ENCODE measurements at regions not wholly inside any gene's neighbourhood (a gene's known extent, or its start where the extent isn't known, plus 50 kb on each side); places are given as distances from the start of the nearest gene placed in this dataset.

DNA sequence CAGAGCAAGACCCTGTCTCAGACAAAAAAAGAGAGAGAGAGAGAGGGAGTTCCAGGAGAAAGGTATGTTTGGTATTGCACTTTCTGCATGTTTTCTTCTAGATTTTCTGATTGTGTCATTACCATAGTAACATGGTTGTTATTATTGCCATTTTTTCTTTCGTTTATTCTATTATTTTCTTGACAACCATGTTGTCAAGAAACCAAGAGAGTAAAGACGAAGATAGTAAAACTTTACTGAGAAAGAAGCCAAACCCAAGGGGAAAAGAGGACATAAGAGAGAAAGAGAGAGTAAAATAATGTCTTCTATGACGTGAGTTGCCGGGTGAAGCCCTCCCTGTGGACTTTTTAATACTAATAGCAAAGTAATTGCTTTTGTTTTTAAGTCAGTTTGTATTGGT lies 1186.0 kb upstream of the SEL1L start:
- DNase-seq (ENCODE audit: low read depth) = no peak

DNA sequence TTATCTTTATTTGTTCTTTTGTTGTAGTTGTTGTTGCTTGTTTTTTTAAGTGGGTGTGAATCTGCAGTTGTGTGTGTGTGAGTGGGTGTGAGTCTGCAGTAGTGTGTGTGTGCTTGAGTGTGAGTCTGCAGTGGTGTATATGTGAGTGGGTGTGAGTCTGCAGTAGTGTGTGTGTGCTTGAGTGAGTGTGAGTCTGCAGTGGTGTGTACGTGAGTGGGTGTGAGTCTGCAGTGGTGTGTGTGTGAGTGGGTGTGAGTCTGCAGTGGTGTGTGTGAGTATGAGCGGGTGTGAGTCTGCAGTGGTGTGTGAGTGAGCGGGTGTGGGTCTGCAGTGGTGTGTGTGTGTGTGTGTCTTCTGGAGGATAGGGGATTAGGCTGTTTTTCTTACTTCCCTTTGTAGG lies 1186.8 kb upstream of the SEL1L start:
- no peak for DNase-seq (ENCODE audit: low read depth)

DNA sequence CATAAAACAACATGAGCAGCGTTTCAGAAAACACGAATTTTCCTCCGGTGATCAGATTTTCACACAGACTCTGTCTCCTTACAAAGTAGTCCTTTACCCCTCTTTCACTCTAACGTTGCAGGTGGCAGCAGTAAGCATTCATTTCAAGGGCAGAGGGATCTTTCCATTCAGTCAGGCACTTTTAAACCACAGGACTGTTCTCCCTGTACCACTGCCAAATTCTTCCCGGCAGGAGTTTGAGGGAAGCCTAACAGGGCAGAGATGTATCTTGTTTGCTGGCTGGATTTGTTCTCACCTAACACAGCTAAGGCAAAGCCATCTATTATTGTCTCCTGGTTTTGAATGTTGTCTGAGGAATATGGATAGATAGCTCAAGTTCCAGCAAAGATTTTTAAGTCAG lies 1187.3 kb upstream of the SEL1L start:
- no peak for DNase-seq (ENCODE audit: low read depth)

DNA sequence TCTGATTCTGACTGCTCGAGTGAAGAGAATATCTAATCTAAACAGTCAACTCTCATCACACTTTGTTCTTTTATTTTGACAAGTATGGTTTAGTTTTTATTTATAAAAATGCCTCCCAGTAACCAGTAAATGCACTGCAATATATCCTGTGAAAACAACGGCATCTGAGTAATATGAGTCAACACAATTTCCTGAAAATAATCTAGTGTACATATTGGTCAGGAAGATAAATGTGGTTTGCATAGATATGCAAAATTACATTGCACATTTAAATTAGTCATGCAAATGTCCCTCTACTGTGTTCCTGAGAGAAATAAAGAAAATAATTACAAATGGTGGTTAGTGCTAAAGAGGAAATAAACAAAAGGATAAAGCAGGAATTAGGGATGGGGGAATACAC lies 1190.7 kb upstream of the SEL1L start:
- DNase-seq (ENCODE audit: low read depth) = no peak

DNA sequence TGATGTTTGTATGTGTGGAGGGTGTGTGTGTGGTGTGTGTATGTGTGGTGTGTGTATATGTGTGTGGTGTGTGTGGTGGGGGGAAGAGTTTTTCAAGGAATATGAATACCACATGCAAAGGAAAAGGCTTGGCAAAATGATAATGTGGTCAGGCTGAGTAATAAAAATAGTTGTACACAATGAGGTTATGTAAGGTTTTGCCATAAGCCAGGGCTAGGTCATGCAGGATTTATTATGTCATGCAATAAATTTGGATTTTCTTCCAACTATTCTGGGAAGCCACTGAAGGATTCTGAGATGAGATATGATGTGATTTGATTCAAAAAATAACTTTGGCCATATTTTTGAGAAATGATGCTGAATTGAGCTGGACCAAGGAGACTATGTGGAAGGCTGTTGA lies 1191.6 kb upstream of the SEL1L start:
- no peak for DNase-seq (ENCODE audit: low read depth)

DNA sequence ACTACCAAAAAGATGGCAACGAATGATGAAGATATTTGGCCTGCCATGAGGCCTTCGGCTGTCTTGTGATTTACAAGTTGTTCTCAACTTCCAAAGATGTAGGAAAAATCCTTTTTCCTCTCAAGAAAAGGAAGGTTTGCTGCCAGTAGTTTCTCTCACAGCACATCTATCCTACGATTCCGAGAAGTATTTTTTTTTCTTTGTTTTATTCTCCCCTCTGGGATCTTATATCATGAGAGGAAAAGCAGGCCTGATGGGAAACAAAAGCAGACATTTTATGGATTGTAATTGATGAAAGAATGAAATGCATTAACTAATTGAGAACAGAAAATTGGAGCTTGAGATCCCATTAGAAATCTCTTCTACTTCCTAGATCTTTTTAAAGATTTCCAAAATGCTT lies 1197.9 kb upstream of the SEL1L start:
- DNase-seq (ENCODE audit: low read depth) = no peak

DNA sequence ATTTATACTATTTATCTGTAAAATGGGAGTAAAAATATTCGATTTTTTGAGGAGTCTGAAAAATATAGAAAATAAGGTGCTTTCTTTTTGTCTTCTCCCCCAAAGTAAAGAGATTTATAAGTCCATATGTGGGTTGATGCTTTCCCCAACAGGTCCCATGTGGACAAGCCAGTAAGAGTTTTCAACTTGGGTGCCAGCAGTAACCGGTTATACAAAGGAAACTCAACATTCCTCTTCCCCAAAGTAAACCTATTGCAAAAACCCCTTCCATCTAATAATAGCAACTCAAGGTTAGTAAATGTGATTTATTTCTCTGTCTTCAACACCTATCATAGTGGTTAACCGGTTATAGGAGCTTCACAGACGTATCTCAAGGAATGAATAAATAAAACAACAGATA lies 1206.9 kb upstream of the SEL1L start:
- DNase-seq (ENCODE audit: low read depth) = no peak

DNA sequence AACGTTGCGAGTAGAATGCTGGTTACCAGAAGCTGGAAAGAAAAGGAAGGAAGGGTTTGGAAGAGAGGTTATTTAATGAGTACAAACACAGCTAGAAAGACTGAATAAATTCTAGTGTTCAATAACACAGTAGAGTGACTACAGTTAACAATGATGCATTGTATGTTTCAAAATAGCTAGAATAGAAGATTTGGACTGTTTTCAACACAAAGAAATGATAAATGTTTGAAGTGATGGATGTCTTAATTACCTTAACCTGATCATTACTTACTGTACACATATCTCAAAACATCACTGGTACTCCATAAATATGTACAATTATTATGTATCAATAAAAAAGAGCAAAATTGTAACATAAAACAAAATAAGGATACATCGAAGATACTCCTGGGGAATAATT lies 1221.8 kb upstream of the SEL1L start:
- DNase-seq (ENCODE audit: low read depth) = no peak

DNA sequence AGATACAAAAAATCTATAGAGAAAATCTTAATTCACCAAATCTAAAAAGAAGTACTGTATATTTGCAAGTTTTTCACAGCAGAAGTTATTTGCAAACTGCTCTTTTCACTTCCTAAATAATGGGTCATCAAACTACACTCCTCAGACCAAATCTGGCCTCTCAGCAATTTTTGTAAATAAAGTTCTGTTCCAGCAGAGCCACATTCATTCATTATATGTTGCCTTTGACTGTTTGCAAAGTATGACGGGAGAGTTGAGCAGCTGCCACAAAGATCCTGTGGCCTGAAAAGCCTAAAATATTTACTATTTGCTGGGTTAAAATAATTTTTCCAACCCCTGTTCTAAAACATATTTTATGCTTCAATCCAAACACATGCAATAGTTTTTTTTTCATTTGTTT lies 1222.3 kb upstream of the SEL1L start:
- DNase-seq (ENCODE audit: low read depth) = no peak

DNA sequence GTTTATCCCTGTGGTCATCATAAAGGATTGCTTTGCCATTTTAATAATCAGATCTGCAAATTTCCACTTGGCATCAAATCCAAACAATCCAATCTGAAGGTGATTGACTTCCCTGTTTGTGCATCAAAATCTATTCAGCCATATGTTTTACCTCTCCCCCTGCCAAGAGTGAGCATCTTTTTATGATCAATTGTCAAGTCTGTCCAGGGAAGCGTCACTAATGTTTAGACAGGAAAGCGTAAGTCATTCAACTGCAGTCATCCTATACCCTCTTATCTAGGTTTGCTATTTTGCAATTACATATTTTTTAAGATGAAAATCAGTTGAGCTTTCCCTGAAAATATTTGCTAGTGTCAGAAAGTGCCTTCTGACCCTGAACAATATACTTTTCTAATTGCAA lies 1224.1 kb upstream of the SEL1L start:
- DNase-seq (ENCODE audit: low read depth) = no peak

DNA sequence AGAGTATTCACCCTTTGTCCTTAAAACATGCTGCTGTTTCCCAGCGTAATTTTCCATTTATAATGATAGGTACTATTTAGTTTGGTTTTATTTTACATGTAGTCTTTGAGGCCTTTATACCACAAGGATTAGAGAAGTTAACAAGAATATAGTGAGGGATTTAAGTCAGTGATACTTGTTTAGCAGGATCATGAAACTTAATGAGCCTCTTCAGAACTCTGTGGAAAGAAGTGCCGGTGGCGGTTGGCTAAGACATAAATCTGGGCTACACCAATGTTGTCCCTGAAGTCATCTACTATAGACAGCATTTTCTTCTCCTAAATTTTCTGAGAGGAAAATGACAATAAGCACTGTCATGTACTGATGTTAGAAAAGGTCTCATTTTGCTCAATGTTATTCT lies 1226.0 kb upstream of the SEL1L start:
- DNase-seq (ENCODE audit: low read depth) = no peak

DNA sequence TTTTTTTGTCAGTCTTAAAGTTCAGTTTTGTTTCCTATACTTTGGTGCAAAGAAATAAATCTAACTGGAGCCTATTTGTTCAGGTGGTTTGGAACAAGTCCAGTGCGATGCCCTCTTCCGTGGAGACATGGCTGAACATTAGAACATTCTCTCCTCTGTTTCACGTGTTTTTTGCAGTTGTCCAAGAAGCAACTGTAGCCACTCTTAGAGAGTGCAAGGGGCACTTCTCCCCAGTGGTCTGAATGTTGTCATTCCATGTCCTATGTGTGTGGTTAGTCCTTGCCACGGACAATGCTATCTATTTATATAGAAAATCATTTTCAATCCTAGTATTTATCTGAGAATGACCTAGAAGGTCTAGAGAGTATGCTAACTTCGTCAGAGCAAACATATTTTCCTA lies 1232.5 kb upstream of the SEL1L start:
- no peak for DNase-seq (ENCODE audit: low read depth)

DNA sequence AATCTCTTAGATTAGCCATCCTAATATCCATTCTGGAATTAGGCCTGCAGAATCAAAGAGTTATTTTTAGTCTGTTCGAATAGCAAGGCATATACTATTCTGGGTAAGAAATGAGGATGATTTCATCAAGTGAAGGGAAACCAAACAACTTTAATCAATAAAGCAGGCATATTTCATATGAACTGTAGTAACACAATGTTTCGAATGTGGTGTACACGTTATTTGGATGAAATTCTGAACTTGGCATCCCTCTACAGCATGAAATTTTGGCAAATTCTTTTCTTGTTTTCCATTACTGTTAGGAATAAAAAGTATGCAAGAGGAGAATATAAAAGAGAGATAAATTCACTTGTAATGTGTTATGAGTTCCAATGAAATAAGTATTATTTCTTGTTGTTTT lies 1233.3 kb upstream of the SEL1L start:
- DNase-seq (ENCODE audit: low read depth) = no peak

DNA sequence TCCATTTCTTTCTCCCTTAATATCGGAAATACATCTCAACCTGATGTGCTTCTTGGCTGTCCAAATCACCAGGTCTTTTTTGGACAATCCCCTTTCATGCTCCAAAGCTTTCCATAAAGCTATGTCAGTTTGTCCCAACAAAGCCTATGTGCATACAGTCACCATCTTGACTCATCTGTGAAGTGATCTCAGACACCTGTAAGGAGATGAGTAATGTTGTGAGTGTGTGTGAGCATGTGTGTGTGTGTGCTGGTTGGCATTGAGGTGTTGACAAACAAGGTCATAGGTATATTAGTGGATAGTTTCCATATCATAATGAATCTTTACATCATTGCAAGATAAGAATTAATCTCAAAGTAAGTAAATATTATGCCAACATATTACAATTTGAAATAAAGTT lies 1243.3 kb upstream of the SEL1L start:
- no peak for DNase-seq (ENCODE audit: low read depth)

DNA sequence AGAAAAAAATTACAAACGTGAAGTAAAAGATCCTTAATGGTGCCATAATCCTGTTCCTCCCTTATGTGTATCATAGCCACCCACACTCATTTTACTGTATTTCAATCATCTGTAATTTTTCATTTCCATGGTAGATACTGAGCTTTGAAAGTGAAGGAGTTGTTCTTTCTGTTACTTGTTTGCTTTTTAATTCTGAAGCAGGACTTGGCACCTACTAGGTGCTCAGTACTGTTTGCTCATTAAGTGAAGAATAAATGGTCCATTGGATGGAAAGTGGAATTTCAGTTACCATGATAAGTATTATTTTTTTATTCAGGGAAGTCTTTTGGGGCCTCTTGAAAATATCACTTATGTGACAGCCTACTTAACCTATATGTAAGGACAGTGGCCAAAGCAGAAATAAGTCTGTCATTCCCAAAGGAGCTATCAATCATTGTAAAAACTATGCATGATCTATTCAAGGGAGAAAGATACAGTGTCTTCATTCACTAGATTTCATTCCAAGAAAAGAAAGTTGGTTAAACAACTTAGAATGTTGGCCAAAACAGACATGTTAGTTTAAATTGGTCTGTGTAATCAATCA lies 1244.4 kb upstream of the SEL1L start:
- DNase-seq (ENCODE audit: low read depth) = no peak

DNA sequence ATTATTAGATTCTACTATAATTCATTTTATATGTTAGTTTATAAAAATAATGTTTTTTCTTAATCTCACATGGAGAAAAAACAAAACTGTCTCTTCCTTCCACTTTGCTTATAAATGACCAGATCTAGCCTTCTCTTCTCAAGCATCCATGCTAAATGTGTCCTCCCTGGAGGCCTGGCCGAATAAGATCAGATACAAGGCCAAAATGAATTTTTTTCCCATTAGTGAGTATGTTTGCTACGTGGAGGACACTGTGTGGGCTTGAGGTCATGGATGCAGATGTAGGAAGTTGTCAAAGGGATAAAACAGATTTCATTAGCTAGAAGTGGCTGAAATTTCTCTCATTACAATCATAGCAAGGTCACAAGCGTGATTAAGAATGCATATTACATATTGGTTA lies 1244.9 kb upstream of the SEL1L start:
- no peak for DNase-seq (ENCODE audit: low read depth)

DNA sequence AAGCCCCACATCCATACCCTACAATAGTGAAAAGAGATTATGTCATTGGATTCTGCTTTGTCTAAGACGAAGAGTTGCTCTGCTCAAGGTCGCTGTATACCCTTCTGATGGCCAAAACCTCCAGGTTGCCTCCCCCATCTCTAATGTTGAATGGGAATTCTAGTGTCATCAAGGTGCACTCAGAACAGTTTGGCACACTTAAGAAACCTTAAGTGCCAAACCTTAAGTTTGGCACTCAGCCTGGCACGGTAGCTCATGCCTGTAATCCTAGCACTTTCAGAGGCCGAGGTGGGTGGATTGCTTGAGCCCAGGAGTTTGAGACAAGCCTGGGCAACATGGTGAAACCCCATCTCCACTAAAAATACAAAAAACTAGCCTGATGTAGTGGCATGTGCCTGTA lies 1245.6 kb upstream of the SEL1L start:
- DNase-seq (ENCODE audit: low read depth) = no peak

DNA sequence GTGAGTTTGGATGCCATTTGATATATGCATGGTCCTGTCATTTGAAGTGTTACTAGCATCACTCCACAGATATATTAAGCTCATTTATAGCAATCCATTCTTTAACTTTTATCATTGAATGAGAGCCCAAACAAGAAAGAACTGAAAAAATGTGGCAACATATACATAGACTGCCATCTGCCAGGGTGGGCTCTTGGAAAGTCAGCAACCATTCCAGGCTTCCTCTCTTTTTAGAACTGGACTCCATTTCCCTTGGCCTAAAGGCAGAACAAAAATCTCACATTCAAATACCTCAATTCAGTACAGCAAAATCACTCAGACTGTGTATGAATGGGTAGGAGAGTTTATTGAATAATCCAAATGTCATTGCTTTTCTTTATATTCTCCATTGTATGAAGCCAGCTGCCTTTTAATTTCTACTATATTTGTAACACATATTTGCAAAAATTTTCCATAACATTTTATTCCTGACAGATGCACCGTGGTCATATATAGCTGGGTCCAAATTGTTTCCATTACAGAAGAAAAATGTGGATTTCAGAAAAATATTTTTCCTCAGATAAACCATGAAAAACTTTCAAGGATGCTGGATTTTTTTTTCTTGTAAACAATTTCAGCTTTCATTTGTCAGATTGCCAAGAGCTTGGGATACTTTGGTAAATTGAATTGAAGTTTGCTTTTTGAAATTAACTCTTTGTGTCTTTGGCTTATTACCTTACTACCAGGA lies 1252.3 kb upstream of the SEL1L start:
- DNase-seq (ENCODE audit: low read depth) = no peak

DNA sequence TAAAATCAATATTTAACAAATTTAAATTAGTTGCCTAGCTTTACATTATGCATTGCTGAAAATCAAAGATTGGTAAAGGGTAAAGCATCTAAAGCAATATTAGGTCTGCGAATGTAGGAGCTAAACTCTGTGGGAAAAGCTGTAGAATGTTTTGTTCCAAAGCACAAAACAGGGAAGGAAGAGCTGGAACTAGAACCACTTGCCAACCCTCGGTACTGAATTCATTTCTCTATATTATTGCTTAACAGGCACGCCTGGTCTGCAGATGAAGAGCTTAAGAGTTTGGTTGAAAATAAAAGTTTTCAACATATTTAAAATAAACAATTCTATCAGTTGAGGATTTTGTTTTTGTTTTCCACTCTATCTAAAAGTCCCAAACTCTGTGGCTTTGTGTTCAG lies 1252.8 kb upstream of the SEL1L start:
- no peak for DNase-seq (ENCODE audit: low read depth)

DNA sequence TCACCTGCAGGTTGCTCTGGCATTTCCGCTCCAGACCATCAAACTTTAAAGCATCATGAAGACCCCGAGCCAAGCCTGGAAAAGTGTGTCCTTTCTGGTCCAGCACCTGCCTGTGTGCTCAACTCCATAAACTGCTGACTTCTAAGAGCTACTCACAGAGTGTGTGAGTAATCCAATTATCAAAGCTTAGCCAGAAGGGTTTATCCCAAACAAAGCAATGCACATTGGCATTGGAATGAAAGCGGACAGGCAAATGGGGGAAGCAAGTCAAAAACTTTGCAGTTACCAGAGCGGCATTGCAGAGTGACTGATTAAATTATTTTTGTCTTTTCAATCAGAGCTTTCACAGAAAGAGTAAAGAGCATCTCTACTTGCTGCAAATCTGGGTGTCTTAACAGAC lies 1262.4 kb upstream of the SEL1L start:
- DNase-seq (ENCODE audit: low read depth) = no peak

DNA sequence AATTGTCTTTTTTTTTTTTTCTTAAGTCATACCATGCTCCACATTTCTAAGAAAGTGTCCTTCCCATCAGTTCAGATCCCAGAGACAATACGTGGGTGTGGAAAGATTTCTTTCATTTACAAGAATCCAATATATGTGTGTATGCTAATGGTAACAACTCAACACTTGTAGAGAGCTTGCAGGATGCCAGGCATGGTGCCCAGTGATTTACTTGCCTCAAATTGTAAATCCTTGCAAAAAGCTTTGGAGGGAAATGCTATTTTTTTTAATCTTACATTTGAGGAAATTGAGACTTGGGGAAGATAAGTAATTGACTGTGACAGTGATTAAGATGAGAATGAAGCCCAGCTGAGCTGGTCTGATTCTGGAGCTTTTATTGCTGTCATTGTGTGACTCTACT lies 1264.6 kb upstream of the SEL1L start:
- no peak for DNase-seq (ENCODE audit: low read depth)

DNA sequence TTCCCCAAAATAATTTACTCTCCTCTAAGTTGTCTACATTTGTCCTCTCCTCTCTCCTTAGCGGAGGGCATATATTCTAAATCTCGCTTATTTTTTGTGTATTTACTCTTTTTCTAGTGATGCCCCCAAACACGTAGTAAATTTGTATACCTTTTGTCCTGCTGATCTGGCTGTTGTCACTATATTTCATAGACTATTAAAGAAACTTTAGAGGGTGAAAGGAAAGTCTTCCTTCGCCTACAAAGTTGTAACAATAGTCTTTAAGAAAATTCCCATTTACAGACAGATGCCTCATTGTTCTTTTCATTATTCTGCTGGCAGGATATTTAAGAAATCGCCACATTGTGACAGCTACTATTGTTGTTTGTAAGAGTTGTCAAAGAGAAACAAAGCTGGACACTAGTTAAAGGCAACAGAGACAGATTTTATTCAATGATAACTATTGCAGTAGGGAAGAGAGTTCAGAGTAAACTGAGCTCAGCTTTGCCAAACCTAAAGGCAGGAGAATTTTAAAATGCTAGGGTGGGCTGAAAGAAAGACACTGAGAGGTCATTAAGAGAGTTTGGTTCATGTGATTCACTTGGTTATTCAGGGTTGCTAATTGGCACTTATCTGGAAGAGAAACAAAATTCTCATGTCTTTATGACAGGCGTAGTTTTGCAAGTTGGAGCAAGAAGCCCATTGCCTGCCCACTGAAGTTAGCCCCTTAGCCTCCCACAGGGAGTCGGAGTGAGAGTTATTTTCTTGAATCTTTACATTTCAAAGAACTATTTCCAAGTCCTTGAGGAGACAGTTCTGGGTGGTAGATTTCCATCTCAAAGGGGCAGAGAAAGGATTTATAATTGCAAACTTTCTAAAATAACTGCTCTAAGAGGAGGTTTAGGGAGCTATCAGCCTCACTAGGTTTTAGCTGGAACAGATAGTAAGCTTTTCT lies 1272.5 kb upstream of the SEL1L start:
- DNase-seq (ENCODE audit: low read depth) = no peak

DNA sequence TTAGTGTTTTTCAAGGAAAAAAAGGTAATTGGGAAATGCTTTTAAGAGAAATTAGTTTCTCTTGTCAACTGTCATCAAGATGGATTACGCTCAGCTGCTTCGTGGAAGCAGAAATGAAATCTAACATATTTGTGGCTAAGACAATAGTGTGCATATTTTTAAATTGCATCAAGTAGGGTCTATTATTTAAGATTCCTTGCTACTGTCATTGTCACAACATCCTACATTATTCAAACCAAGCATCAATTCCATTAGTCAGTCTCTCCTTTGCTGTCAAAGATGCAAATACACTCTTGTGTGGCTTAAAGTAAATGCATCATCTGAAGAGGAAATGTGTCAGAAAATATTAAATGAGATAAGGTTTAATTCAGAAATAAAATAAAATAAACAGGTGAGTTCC lies 1277.6 kb upstream of the SEL1L start:
- DNase-seq (ENCODE audit: low read depth) = no peak

Data from GM04503 (cell line).